ENCODE measurements at regions not wholly inside any gene's neighbourhood (a gene's known extent, or its start where the extent isn't known, plus 50 kb on each side); places are given as distances from the start of the nearest gene placed in this dataset.

- Mint-ChIP-seq H3K9me3 (ENCODE audit: unreplicated experiment) (no peaks in the 10 kb centered on the region), H3K4me3 (ENCODE audit: unreplicated experiment) (peak overlapping the region; percentile 88), H3K4me1 (ENCODE audit: low read depth, unreplicated experiment) (peaks cover 1% of the 10 kb centered on the region), H3K27ac (ENCODE audit: unreplicated experiment) (no peak overlapping the region), H3K27me3 (ENCODE audit: low read depth, unreplicated experiment) (no peaks in the 10 kb centered on the region), H3K36me3 (ENCODE audit: low read depth, unreplicated experiment) (no peaks in the 10 kb centered on the region)
- Histone ChIP-seq H3K36me3 (ENCODE audit: insufficient read depth, low read length) (no peaks in the 10 kb centered on the region), H3K9me3 (ENCODE audit: insufficient read depth, low read depth, low read length) (no peaks in the 10 kb centered on the region), H3K4me1 (ENCODE audit: insufficient read depth, low read length) (peaks cover 3% of the 10 kb centered on the region), H3K9ac (ENCODE audit: low read length) (peak overlapping the region; percentile 74), H3K27me3 (ENCODE audit: insufficient read depth, low read length) (no peaks in the 10 kb centered on the region), H4K20me1 (ENCODE audit: insufficient read depth, low read length) (no peaks in the 10 kb centered on the region), H3K4me3 (ENCODE audit: insufficient read depth, low read depth, low read length) (peak overlapping the region; percentile 69), H3K79me2 (ENCODE audit: insufficient read depth, low read length) (no peaks in the 10 kb centered on the region), H3K27ac (ENCODE audit: low read depth, low read length) (no peak overlapping the region), H2AFZ (ENCODE audit: low read depth, low read length) (peak overlapping the region; percentile 62), H3K4me2 (ENCODE audit: low read length) (peak overlapping the region; percentile 93)
- TF ChIP-seq CTCF (IDR thresholded peaks at IDR 0.05; ENCODE audit: insufficient read depth, low read depth, low read length) (no peak), EZH2 (IDR thresholded peaks at IDR 0.05; ENCODE audit: insufficient read depth, low read length) (no peak)
- FAIRE-seq, result no peak
- peak; percentile 18 for DNase-seq (ENCODE audit: low read depth)
Measured at GRCh38 chrX:155767876-155768769, 113.0 kb upstream of the VAMP7 start.

GRCh38 chrX:155767051-155767875 is 113.9 kb upstream of the VAMP7 start:
- DNase-seq (ENCODE audit: low read depth) (peak; percentile 83), FAIRE-seq (peak; percentile 13)
- no peak for TF ChIP-seq EZH2 (IDR thresholded peaks at IDR 0.05; ENCODE audit: insufficient read depth, low read length)
- peak overlapping the region; percentile 88 for H3K4me3 Mint-ChIP-seq (ENCODE audit: unreplicated experiment)
- H3K4me2 ChIP-seq (ENCODE audit: low read length), result peak overlapping the region; percentile 93
- peak overlapping the region; percentile 14 for H3K27ac Mint-ChIP-seq (ENCODE audit: unreplicated experiment)
- H3K27ac ChIP-seq (ENCODE audit: low read depth, low read length), result no peak overlapping the region
- peaks cover 3% of the 10 kb centered on the region for H3K4me1 ChIP-seq (ENCODE audit: insufficient read depth, low read length)
- peak overlapping the region; percentile 69 for H3K4me3 ChIP-seq (ENCODE audit: insufficient read depth, low read depth, low read length)
- H2AFZ ChIP-seq (ENCODE audit: low read depth, low read length), result peak overlapping the region; percentile 79
- H3K36me3 Mint-ChIP-seq (ENCODE audit: low read depth, unreplicated experiment), result no peaks in the 10 kb centered on the region
- no peaks in the 10 kb centered on the region for H3K27me3 Mint-ChIP-seq (ENCODE audit: low read depth, unreplicated experiment)
- no peaks in the 10 kb centered on the region for H3K79me2 ChIP-seq (ENCODE audit: insufficient read depth, low read length)
- H4K20me1 ChIP-seq (ENCODE audit: insufficient read depth, low read length), result no peaks in the 10 kb centered on the region
- H3K9ac ChIP-seq (ENCODE audit: low read length), result peak overlapping the region; percentile 74
- no peaks in the 10 kb centered on the region for H3K9me3 Mint-ChIP-seq (ENCODE audit: unreplicated experiment)
- no peaks in the 10 kb centered on the region for H3K27me3 ChIP-seq (ENCODE audit: insufficient read depth, low read length)
- no peaks in the 10 kb centered on the region for H3K36me3 ChIP-seq (ENCODE audit: insufficient read depth, low read length)
- no peaks in the 10 kb centered on the region for H3K9me3 ChIP-seq (ENCODE audit: insufficient read depth, low read depth, low read length)
- peaks cover 1% of the 10 kb centered on the region for H3K4me1 Mint-ChIP-seq (ENCODE audit: low read depth, unreplicated experiment)

GRCh38 chrX:155766321-155766720 is 114.8 kb upstream of the VAMP7 start:
- Histone ChIP-seq H2AFZ (ENCODE audit: low read depth, low read length) (no peak overlapping the region), H3K36me3 (ENCODE audit: insufficient read depth, low read length) (no peaks in the 10 kb centered on the region), H4K20me1 (ENCODE audit: insufficient read depth, low read length) (no peaks in the 10 kb centered on the region), H3K9me3 (ENCODE audit: insufficient read depth, low read depth, low read length) (no peaks in the 10 kb centered on the region), H3K9ac (ENCODE audit: low read length) (no peak overlapping the region), H3K27me3 (ENCODE audit: insufficient read depth, low read length) (no peaks in the 10 kb centered on the region), H3K4me1 (ENCODE audit: insufficient read depth, low read length) (peaks cover 3% of the 10 kb centered on the region), H3K27ac (ENCODE audit: low read depth, low read length) (no peak overlapping the region), H3K4me3 (ENCODE audit: insufficient read depth, low read depth, low read length) (peak overlapping the region; percentile 69), H3K79me2 (ENCODE audit: insufficient read depth, low read length) (no peaks in the 10 kb centered on the region), H3K4me2 (ENCODE audit: low read length) (peak overlapping the region; percentile 93)
- DNase-seq (ENCODE audit: low read depth), result no peak
- Mint-ChIP-seq H3K4me3 (ENCODE audit: unreplicated experiment) (no peak overlapping the region), H3K9me3 (ENCODE audit: unreplicated experiment) (peaks cover 1% of the 10 kb centered on the region), H3K27me3 (ENCODE audit: low read depth, unreplicated experiment) (no peaks in the 10 kb centered on the region), H3K4me1 (ENCODE audit: low read depth, unreplicated experiment) (peaks cover 1% of the 10 kb centered on the region), H3K36me3 (ENCODE audit: low read depth, unreplicated experiment) (no peaks in the 10 kb centered on the region), H3K27ac (ENCODE audit: unreplicated experiment) (no peak overlapping the region)
- FAIRE-seq, result no peak
- no peak for TF ChIP-seq EZH2 (IDR thresholded peaks at IDR 0.05; ENCODE audit: insufficient read depth, low read length)
- TF ChIP-seq CTCF (IDR thresholded peaks at IDR 0.05; ENCODE audit: insufficient read depth, low read depth, low read length), result no peak

All from astrocyte (in vitro differentiated cells and primary cell).